ENCODE measurements at regions not wholly inside any gene's neighbourhood (a gene's known extent, or its start where the extent isn't known, plus 50 kb on each side); places are given as distances from the start of the nearest gene placed in this dataset.

- no peak for DNase-seq (ENCODE audit: low read depth)
Measured at GRCh38 chr1:175826705-175827104, 83.3 kb upstream of the TNR start.

- DNase-seq (ENCODE audit: low read depth), result no peak
Measured at GRCh38 chr1:175824079-175824478, 80.7 kb upstream of the TNR start.

GRCh38 chr1:175823406-175823805, 80.0 kb upstream of the TNR start:
- DNase-seq (ENCODE audit: low read depth), result no peak

- peak; percentile 56 for DNase-seq (ENCODE audit: low read depth)
Measured at GRCh38 chr1:175822580-175822979, 79.2 kb upstream of the TNR start.

GRCh38 chr1:175820456-175821025, 77.1 kb upstream of the TNR start:
- DNase-seq (ENCODE audit: low read depth), result no peak

- DNase-seq (ENCODE audit: low read depth), result no peak
Measured at GRCh38 chr1:175818929-175819328, 75.5 kb upstream of the TNR start.

GRCh38 chr1:175817445-175817844, 74.0 kb upstream of the TNR start:
- no peak for DNase-seq (ENCODE audit: low read depth)

- DNase-seq (ENCODE audit: low read depth), result no peak
Measured at GRCh38 chr1:175814885-175815284, 71.5 kb upstream of the TNR start.

- no peak for DNase-seq (ENCODE audit: low read depth)
Measured at GRCh38 chr1:175812936-175813335, 69.5 kb upstream of the TNR start.

GRCh38 chr1:175810305-175810704, 66.9 kb upstream of the TNR start:
- DNase-seq (ENCODE audit: low read depth), result no peak

GRCh38 chr1:175808999-175809398, 65.6 kb upstream of the TNR start:
- no peak for DNase-seq (ENCODE audit: low read depth)

- DNase-seq (ENCODE audit: low read depth), result no peak
Measured at GRCh38 chr1:175808573-175808972, 65.2 kb upstream of the TNR start.

GRCh38 chr1:175804561-175804960, 61.2 kb upstream of the TNR start:
- DNase-seq (ENCODE audit: low read depth), result peak; percentile 5

- DNase-seq (ENCODE audit: low read depth), result no peak
Measured at GRCh38 chr1:175803413-175803812, 60.0 kb upstream of the TNR start.

GRCh38 chr1:175802407-175803123, 59.2 kb upstream of the TNR start:
- DNase-seq (ENCODE audit: low read depth), result no peak

- no peak for DNase-seq (ENCODE audit: low read depth)
Measured at GRCh38 chr1:175801979-175802378, 58.6 kb upstream of the TNR start.

GRCh38 chr1:175797576-175797975, 54.2 kb upstream of the TNR start:
- DNase-seq (ENCODE audit: low read depth), result no peak

- no peak for DNase-seq (ENCODE audit: low read depth)
Measured at GRCh38 chr1:175794586-175794985, 51.2 kb upstream of the TNR start.

GRCh38 chr1:175793617-175794016, 50.2 kb upstream of the TNR start:
- no peak for DNase-seq (ENCODE audit: low read depth)
